ENCODE measurements at regions not wholly inside any gene's neighbourhood (a gene's known extent, or its start where the extent isn't known, plus 50 kb on each side); places are given as distances from the start of the nearest gene placed in this dataset.

- H3K36me3 ChIP-seq (ENCODE audit: control insufficient read depth in 2 of 2, extremely low read depth in 1 of 2, insufficient read depth in 2 of 2, low read length in 2 of 2) = no peaks in the 10 kb centered on the region
- no peaks in the 10 kb centered on the region for H4K20me1 ChIP-seq (ENCODE audit: control insufficient read depth, extremely low read depth, insufficient read depth, low read length)
- H2AFZ ChIP-seq (ENCODE audit: control insufficient read depth, low read length) = no peak overlapping the region
- H3K79me2 ChIP-seq (ENCODE audit: control insufficient read depth, insufficient read depth, low read length) = no peaks in the 10 kb centered on the region
- no peak overlapping the region for H3K4me3 ChIP-seq (ENCODE audit: control insufficient read depth in 2 of 3, extremely low read depth in 1 of 3, insufficient read depth in 2 of 3, low read depth in 1 of 3, low read length in 3 of 3)
- H3K4me1 ChIP-seq (ENCODE audit: control insufficient read depth, extremely low read depth, insufficient read depth, low read length) = no peaks in the 10 kb centered on the region
- TF ChIP-seq EZH2 (IDR thresholded peaks at IDR 0.05; ENCODE audit: low read length) = no peak
- FAIRE-seq (no peak), DNase-seq (ENCODE audit: low read depth, low spot score) (no peak)
- no peak overlapping the region for H3K9ac ChIP-seq (ENCODE audit: control insufficient read depth, extremely low read depth, insufficient read depth, low read length)
- no peaks in the 10 kb centered on the region for H3K9me3 ChIP-seq (ENCODE audit: control insufficient read depth, low read depth, low read length)
- H3K27me3 ChIP-seq (ENCODE audit: control insufficient read depth, extremely low read depth, insufficient read depth, low read length) = no peaks in the 10 kb centered on the region
- dilution Hi-C loops (cut with MboI; ENCODE audit: extremely low pct_ligation_motif_present, low sequenced_read_pairs) = no loop called here
- no peaks in the 10 kb centered on the region for H3K9me1 ChIP-seq (ENCODE audit: control insufficient read depth, extremely low read depth, insufficient read depth, low read length)
- no peak overlapping the region for H3K27ac ChIP-seq (ENCODE audit: control insufficient read depth, insufficient read depth, low read length)
- no peak overlapping the region for H3K4me2 ChIP-seq (ENCODE audit: control insufficient read depth, extremely low read depth, insufficient read depth, low read depth, low read length)
Observed at GRCh38 chr5:15354021-15354420, 146.0 kb upstream of the FBXL7 start.

DNA sequence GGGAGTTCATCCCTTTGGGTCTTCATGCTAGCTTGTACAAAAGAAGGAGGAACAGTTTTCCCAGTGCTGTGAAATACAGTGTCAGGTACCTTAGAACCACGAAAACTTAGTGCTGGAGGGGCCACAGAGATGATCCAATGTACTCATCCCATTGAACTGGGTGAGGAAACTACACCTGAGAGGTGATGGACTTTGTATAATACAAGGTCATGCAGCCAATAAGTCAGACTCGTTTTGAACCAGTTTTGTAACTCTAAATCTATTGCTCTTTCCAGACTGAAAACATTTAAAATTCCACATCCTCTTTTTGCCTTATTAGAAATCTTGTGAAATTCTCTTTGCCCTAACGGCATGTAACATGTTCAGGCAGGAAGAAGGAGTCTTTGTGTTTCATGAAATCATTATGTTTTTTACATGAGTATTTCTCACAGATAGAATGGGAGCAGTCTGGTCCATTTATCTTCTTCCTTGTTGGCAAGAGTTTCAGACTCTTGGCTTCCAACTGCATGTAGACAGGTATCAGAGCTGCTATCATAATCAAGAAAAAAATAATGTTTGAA is 146.8 kb upstream of the FBXL7 start:
- H3K27me3 ChIP-seq (ENCODE audit: control insufficient read depth, extremely low read depth, insufficient read depth, low read length) = no peaks in the 10 kb centered on the region
- no peak for TF ChIP-seq CTCF (optimal IDR thresholded peaks at IDR 0.05 in 1 of 3, IDR thresholded peaks at IDR 0.05 in 1 of 3, conservative IDR thresholded peaks at IDR 0.05 in 1 of 3; ENCODE audit: extremely low read depth in 1 of 3, insufficient read depth in 2 of 3, low read length in 3 of 3)
- no peak for TF ChIP-seq EZH2 (IDR thresholded peaks at IDR 0.05; ENCODE audit: low read length)
- H2AFZ ChIP-seq (ENCODE audit: control insufficient read depth, low read length) = no peak overlapping the region
- H3K4me1 ChIP-seq (ENCODE audit: control insufficient read depth, extremely low read depth, insufficient read depth, low read length) = no peaks in the 10 kb centered on the region
- H3K9ac ChIP-seq (ENCODE audit: control insufficient read depth, extremely low read depth, insufficient read depth, low read length) = no peak overlapping the region
- DNase-seq (ENCODE audit: low read depth, low spot score) (no peak), FAIRE-seq (no peak)
- H3K36me3 ChIP-seq (ENCODE audit: control insufficient read depth in 2 of 2, extremely low read depth in 1 of 2, insufficient read depth in 2 of 2, low read length in 2 of 2) = no peaks in the 10 kb centered on the region
- H4K20me1 ChIP-seq (ENCODE audit: control insufficient read depth, extremely low read depth, insufficient read depth, low read length) = no peaks in the 10 kb centered on the region
- H3K4me2 ChIP-seq (ENCODE audit: control insufficient read depth, extremely low read depth, insufficient read depth, low read depth, low read length) = no peak overlapping the region
- dilution Hi-C loops (cut with MboI; ENCODE audit: extremely low pct_ligation_motif_present, low sequenced_read_pairs) = no loop called here
- H3K9me1 ChIP-seq (ENCODE audit: control insufficient read depth, extremely low read depth, insufficient read depth, low read length) = no peaks in the 10 kb centered on the region
- no peaks in the 10 kb centered on the region for H3K9me3 ChIP-seq (ENCODE audit: control insufficient read depth, low read depth, low read length)
- H3K27ac ChIP-seq (ENCODE audit: control insufficient read depth, insufficient read depth, low read length) = no peak overlapping the region
- no peaks in the 10 kb centered on the region for H3K79me2 ChIP-seq (ENCODE audit: control insufficient read depth, insufficient read depth, low read length)
- no peak overlapping the region for H3K4me3 ChIP-seq (ENCODE audit: control insufficient read depth in 2 of 3, extremely low read depth in 1 of 3, insufficient read depth in 2 of 3, low read depth in 1 of 3, low read length in 3 of 3)

DNA sequence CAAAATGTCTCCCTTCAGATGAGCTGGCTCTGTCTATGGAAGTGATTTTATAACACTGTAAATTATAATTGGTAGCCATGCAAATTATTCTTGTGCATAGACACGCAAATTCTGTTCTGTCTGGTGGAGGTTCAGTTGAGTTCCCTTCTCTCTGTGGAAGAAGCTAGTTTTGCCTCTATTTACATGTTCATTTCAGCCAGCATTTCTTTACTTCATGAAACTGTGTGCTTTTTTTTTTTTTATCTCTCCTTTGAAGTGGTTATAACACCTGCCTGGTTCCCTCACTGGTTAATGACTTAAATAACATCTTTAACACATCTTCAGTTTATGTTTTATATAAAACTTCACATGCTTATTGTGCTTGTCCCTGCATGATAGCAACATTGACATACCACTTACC is 149.4 kb upstream of the FBXL7 start:
- Histone ChIP-seq H3K27me3 (ENCODE audit: control insufficient read depth, extremely low read depth, insufficient read depth, low read length) (no peaks in the 10 kb centered on the region), H3K27ac (ENCODE audit: control insufficient read depth, insufficient read depth, low read length) (no peak overlapping the region), H3K79me2 (ENCODE audit: control insufficient read depth, insufficient read depth, low read length) (no peaks in the 10 kb centered on the region), H3K4me1 (ENCODE audit: control insufficient read depth, extremely low read depth, insufficient read depth, low read length) (no peaks in the 10 kb centered on the region), H3K36me3 (ENCODE audit: control insufficient read depth in 2 of 2, extremely low read depth in 1 of 2, insufficient read depth in 2 of 2, low read length in 2 of 2) (no peaks in the 10 kb centered on the region), H3K9ac (ENCODE audit: control insufficient read depth, extremely low read depth, insufficient read depth, low read length) (no peak overlapping the region), H3K9me1 (ENCODE audit: control insufficient read depth, extremely low read depth, insufficient read depth, low read length) (no peaks in the 10 kb centered on the region), H4K20me1 (ENCODE audit: control insufficient read depth, extremely low read depth, insufficient read depth, low read length) (no peaks in the 10 kb centered on the region), H3K4me2 (ENCODE audit: control insufficient read depth, extremely low read depth, insufficient read depth, low read depth, low read length) (no peak overlapping the region), H3K9me3 (ENCODE audit: control insufficient read depth, low read depth, low read length) (no peaks in the 10 kb centered on the region), H3K4me3 (ENCODE audit: control insufficient read depth in 2 of 3, extremely low read depth in 1 of 3, insufficient read depth in 2 of 3, low read depth in 1 of 3, low read length in 3 of 3) (no peak overlapping the region), H2AFZ (ENCODE audit: control insufficient read depth, low read length) (no peak overlapping the region)
- DNase-seq (ENCODE audit: low read depth, low spot score) (no peak), FAIRE-seq (no peak)
- dilution Hi-C loops (cut with MboI; ENCODE audit: extremely low pct_ligation_motif_present, low sequenced_read_pairs) = no loop called here
- TF ChIP-seq CTCF (optimal IDR thresholded peaks at IDR 0.05 in 1 of 3, IDR thresholded peaks at IDR 0.05 in 1 of 3, conservative IDR thresholded peaks at IDR 0.05 in 1 of 3; ENCODE audit: extremely low read depth in 1 of 3, insufficient read depth in 2 of 3, low read length in 3 of 3) (no peak), EZH2 (IDR thresholded peaks at IDR 0.05; ENCODE audit: low read length) (no peak)
